GM12891 (cell line): ENCODE measurements at regions not wholly inside any gene's neighbourhood (a gene's known extent, or its start where the extent isn't known, plus 50 kb on each side); places are given as distances from the start of the nearest gene placed in this dataset.

Experiments used
- POLR2A ChIP-seq: IDR thresholded peaks from 2 replicates; pipeline ENCODE4 v1.6.1; 2011; ENCODE audit warnings: low read depth, low read length, control low read depth
- POLR2AphosphoS5 ChIP-seq: IDR thresholded peaks from 2 replicates; pipeline ENCODE4 v1.6.1; 2011; ENCODE audit warnings: low read depth, low read length, control low read depth
- SPI1 ChIP-seq: IDR thresholded peaks from 2 replicates; pipeline ENCODE4 v1.6.1; 2011; ENCODE audit warnings: low read depth, low read length, control low read depth
- TAF1 ChIP-seq: IDR thresholded peaks from 2 replicates; pipeline ENCODE4 v1.6.1; 2011; ENCODE audit warnings: low read depth, low read length, control low read depth

GRCh38 chr12:93176165-93176564 is 201.6 kb upstream of the NUDT4 start:
- TF ChIP-seq POLR2A (no peak), TAF1 (no peak), POLR2AphosphoS5 (no peak), SPI1 (no peak)
